ENCODE measurements at regions not wholly inside any gene's neighbourhood (a gene's known extent, or its start where the extent isn't known, plus 50 kb on each side); places are given as distances from the start of the nearest gene placed in this dataset.
"Not testable (repeated sequence)": the region's sequence is repeated elsewhere in the genome, so short reads cannot be mapped to it uniquely, and the experiment has no call there.

GRCh38 chr4:137942015-137942515 is 300.1 kb downstream of the SLC7A11 start:
- TF ChIP-seq, protein P1, sequence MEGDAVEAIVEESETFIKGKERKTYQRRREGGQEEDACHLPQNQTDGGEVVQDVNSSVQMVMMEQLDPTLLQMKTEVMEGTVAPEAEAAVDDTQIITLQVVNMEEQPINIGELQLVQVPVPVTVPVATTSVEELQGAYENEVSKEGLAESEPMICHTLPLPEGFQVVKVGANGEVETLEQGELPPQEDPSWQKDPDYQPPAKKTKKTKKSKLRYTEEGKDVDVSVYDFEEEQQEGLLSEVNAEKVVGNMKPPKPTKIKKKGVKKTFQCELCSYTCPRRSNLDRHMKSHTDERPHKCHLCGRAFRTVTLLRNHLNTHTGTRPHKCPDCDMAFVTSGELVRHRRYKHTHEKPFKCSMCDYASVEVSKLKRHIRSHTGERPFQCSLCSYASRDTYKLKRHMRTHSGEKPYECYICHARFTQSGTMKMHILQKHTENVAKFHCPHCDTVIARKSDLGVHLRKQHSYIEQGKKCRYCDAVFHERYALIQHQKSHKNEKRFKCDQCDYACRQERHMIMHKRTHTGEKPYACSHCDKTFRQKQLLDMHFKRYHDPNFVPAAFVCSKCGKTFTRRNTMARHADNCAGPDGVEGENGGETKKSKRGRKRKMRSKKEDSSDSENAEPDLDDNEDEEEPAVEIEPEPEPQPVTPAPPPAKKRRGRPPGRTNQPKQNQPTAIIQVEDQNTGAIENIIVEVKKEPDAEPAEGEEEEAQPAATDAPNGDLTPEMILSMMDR (IDR thresholded peaks at IDR 0.05; ENCODE audit: borderline replicate concordance, extremely low read depth, low read length, poor library complexity, severe bottlenecking) = not testable (repeated sequence)
- TF ChIP-seq EZH2 (IDR thresholded peaks at IDR 0.05; ENCODE audit: borderline replicate concordance, low read depth, low read length, severe bottlenecking) = not testable (repeated sequence)
